Liver (tissue), 8 donors: ENCODE measurements at regions not wholly inside any gene's neighbourhood (a gene's known extent, or its start where the extent isn't known, plus 50 kb on each side); places are given as distances from the start of the nearest gene placed in this dataset.

ENCODE experiments used
- DNase-seq: peaks from one replicate; pipeline ENCODE4 v3.0.0-alpha.2; 2017; ENCODE audit warnings: low spot score
- H3K27ac ChIP-seq, 2 donors: one replicate each; pipeline ENCODE4 v1.7.0; 2013; ENCODE audit warnings: inconsistent platforms in 2 of 2, low read length in 2 of 2, control low read depth in 1 of 2, low read depth in 1 of 2, mild to moderate bottlenecking in 1 of 2
- H3K27me3 ChIP-seq, 4 donors: one replicate each; pipeline versions ENCODE4 v1.6.1 to v1.7.0; 2013; ENCODE audit warnings: low read length in 3 of 4, inconsistent platforms in 1 of 4, mild to moderate bottlenecking in 1 of 4, moderate library complexity in 1 of 4; ENCODE audit not compliant: control insufficient read depth in 4 of 4, insufficient read depth in 4 of 4
- H3K36me3 ChIP-seq, 4 donors: one replicate each; pipeline versions ENCODE4 v1.6.1 to v1.7.0; 2013; ENCODE audit warnings: low read length in 3 of 4, mild to moderate bottlenecking in 3 of 4, low read depth in 1 of 4, moderate library complexity in 1 of 4; ENCODE audit not compliant: control insufficient read depth in 4 of 4, insufficient read depth in 3 of 4
- H3K4me1 ChIP-seq, 4 donors: one replicate each; pipeline versions ENCODE4 v1.6.1 to v1.7.0; 2013; ENCODE audit warnings: low read length in 3 of 4, mild to moderate bottlenecking in 3 of 4, moderate library complexity in 1 of 4; ENCODE audit not compliant: control insufficient read depth in 4 of 4, insufficient read depth in 4 of 4
- H3K4me3 ChIP-seq, 3 donors: one replicate each; pipeline versions ENCODE4 v1.6.1 to v1.7.0; 2013; ENCODE audit warnings: low read length in 3 of 3, control low read depth in 1 of 3, low read depth in 1 of 3, mild to moderate bottlenecking in 1 of 3
- H3K9ac ChIP-seq, 2 donors: one replicate each; pipeline ENCODE4 v1.7.0; 2013; ENCODE audit warnings: low read length in 2 of 2, mild to moderate bottlenecking in 2 of 2, moderate library complexity in 2 of 2, control low read depth in 1 of 2, low read depth in 1 of 2
- H3K9me3 ChIP-seq, 4 donors: one replicate each; pipeline versions ENCODE4 v1.6.1 to v1.7.0; 2013; ENCODE audit warnings: low read length in 3 of 4; ENCODE audit not compliant: control insufficient read depth in 4 of 4
- EGR1 ChIP-seq, 2 donors: IDR thresholded peaks; 2 replicates each; pipeline ENCODE4 v1.6.1; 2016 to 2018; ENCODE audit warnings: antibody characterized with exemption in 2 of 2, low read depth in 2 of 2
- FOXA1 ChIP-seq: IDR thresholded peaks from 2 replicates; pipeline ENCODE4 v1.6.1; 2016; ENCODE audit warnings: antibody characterized with exemption
- FOXA2 ChIP-seq: IDR thresholded peaks from 2 replicates; pipeline ENCODE4 v1.6.1; 2016; ENCODE audit warnings: antibody characterized with exemption
- GABPA ChIP-seq, 2 donors: IDR thresholded peaks in 1 of 2; conservative IDR thresholded peaks in 1 of 2; 2 replicates each; pipeline ENCODE4 v1.6.1; 2016; ENCODE audit warnings: antibody characterized with exemption in 2 of 2, mild to moderate bottlenecking in 1 of 2, moderate library complexity in 1 of 2
- HNF4A ChIP-seq, 2 donors: conservative IDR thresholded peaks; 2 replicates each; pipeline ENCODE4 v1.6.1; 2016; ENCODE audit warnings: antibody characterized with exemption in 2 of 2, mild to moderate bottlenecking in 2 of 2
- HNF4G ChIP-seq: IDR thresholded peaks from 2 replicates; pipeline ENCODE4 v1.6.1; 2016; ENCODE audit warnings: antibody characterized with exemption
- JUND ChIP-seq, 2 donors: IDR thresholded peaks; 2 replicates each; pipeline ENCODE4 v1.6.1; 2016; ENCODE audit warnings: antibody characterized with exemption in 2 of 2
- NR2F2 ChIP-seq: IDR thresholded peaks from 2 replicates; pipeline ENCODE4 v1.6.1; 2016; ENCODE audit warnings: antibody characterized with exemption
- RAD21 ChIP-seq, 2 donors: IDR thresholded peaks; 2 replicates each; pipeline ENCODE4 v1.6.1; 2016; ENCODE audit warnings: antibody characterized with exemption in 2 of 2, mild to moderate bottlenecking in 2 of 2
- RXRA ChIP-seq, 2 donors: IDR thresholded peaks; 2 replicates each; pipeline ENCODE4 v1.6.1; 2017 to 2018; ENCODE audit warnings: antibody characterized with exemption in 2 of 2, mild to moderate bottlenecking in 1 of 2
- SP1 ChIP-seq: IDR thresholded peaks from 2 replicates; pipeline ENCODE4 v1.6.1; 2018; ENCODE audit warnings: antibody characterized with exemption, mild to moderate bottlenecking
- TAF1 ChIP-seq: conservative IDR thresholded peaks from 2 replicates; pipeline ENCODE4 v1.6.1; 2016; ENCODE audit warnings: antibody characterized with exemption, mild to moderate bottlenecking
- YY1 ChIP-seq: IDR thresholded peaks from 2 replicates; pipeline ENCODE4 v1.6.1; 2016; ENCODE audit warnings: antibody characterized with exemption, mild to moderate bottlenecking
- WGBS: extraction: QIAGEN DNeasy Blood & Tissue Kit; methylation state at CpG from one replicate; pipeline ENCODE4 v1.1.7; 2013; 5-methylcytosine and 5-hydroxymethylcytosine counted together
- TF ChIP-seq, protein P1 (sequence below): fragments of 150-350 bp; IDR thresholded peaks from 2 replicates; pipeline ENCODE4 v1.5.1; 2017; ENCODE audit warnings: improper control_type of control experiment, low read depth, low read length; ENCODE audit not compliant: missing input control
- TF ChIP-seq, protein P2 (sequence below): IDR thresholded peaks from 2 replicates; pipeline ENCODE4 v1.6.1; 2016; ENCODE audit warnings: antibody characterized with exemption
- TF ChIP-seq, protein P3 (sequence below): IDR thresholded peaks from 2 replicates; pipeline ENCODE4 v1.6.1; 2016; ENCODE audit warnings: antibody characterized with exemption, mild to moderate bottlenecking
- TF ChIP-seq, protein P4 (sequence below): IDR thresholded peaks from 2 replicates; pipeline ENCODE4 v1.6.1; 2016; ENCODE audit warnings: antibody characterized with exemption
- TF ChIP-seq, protein P5 (sequence below): IDR thresholded peaks from 2 replicates; pipeline ENCODE4 v1.6.1; 2016; ENCODE audit warnings: antibody characterized with exemption
- donor health status: healthy.
- donor health status: healthy.
- donor health status: healthy.
- donor health status: healthy.
- donor health status: healthy.

DNA sequence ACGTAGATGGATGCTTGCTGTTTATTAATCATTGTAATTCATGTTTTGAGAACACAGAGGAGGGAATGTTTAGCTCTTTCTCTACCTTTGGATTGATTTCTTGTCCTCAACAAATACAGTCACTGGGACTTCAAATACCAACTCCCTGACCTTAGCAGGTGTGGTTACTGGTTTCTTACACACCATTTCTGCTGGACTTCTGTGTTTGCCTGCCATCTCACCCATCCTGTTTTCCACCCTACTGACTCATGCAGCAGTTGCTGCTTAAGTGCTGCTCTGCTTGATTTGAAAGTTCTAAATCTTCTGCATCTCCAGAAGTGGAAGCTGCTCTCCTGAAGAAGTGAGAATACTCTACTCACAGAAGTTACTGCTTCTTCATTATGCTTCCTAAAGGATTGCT, 170.3 kb downstream of the ZPLD1 start:
- no peak for TF ChIP-seq SP1
- TF ChIP-seq FOXA2 = no peak
- TF ChIP-seq HNF4G = no peak
- TF ChIP-seq HNF4A (conservative IDR thresholded peaks at IDR 0.05) = no peak
- TF ChIP-seq YY1 = no peak
- no peak for TF ChIP-seq TAF1
- no peak for TF ChIP-seq FOXA1
- TF ChIP-seq, protein P1, sequence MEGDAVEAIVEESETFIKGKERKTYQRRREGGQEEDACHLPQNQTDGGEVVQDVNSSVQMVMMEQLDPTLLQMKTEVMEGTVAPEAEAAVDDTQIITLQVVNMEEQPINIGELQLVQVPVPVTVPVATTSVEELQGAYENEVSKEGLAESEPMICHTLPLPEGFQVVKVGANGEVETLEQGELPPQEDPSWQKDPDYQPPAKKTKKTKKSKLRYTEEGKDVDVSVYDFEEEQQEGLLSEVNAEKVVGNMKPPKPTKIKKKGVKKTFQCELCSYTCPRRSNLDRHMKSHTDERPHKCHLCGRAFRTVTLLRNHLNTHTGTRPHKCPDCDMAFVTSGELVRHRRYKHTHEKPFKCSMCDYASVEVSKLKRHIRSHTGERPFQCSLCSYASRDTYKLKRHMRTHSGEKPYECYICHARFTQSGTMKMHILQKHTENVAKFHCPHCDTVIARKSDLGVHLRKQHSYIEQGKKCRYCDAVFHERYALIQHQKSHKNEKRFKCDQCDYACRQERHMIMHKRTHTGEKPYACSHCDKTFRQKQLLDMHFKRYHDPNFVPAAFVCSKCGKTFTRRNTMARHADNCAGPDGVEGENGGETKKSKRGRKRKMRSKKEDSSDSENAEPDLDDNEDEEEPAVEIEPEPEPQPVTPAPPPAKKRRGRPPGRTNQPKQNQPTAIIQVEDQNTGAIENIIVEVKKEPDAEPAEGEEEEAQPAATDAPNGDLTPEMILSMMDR = no peak
- no peak for TF ChIP-seq RAD21 (IDR thresholded peaks at IDR 0.05)
- Histone ChIP-seq H3K9ac (no peak overlapping the region), H3K27me3 (no peaks in the 10 kb centered on the region), H3K36me3 (no peaks in the 10 kb centered on the region), H3K27ac (no peak overlapping the region), H3K4me1 (peaks cover 0 to 24% (median 10%) of the 10 kb centered on the region in 4 donors), H3K4me3 (no peak overlapping the region), H3K9me3 (no peaks in the 10 kb centered on the region)
- no peak for DNase-seq
- 77% methylated on average over 1 of the region's 1 CpG for whole genome bisulfite sequencing

DNA sequence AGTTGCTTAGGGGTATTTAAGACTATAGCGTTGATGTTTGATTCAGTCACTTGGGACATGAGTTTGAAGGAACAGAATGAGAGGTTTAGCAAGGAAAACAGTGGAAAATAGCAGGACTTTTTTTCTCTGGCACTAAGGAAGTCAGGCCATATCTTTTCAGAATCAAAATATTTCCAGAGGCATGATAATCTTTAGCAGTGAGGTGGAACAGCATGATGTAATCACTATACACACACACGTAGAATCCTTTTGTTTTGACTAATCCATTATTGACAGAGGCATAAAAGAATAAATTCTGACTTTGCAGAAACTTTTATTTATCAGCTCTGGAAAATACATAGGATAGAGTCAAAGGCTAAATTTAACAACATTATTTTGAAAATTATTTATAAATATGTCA, 174.1 kb downstream of the ZPLD1 start:
- no peaks in the 10 kb centered on the region for H3K27me3 ChIP-seq
- H3K9ac ChIP-seq = no peak overlapping the region
- no peak overlapping the region for H3K4me3 ChIP-seq
- 78% methylated on average over 2 of the region's 2 CpGs for WGBS
- H3K4me1 ChIP-seq = peaks cover 0 to 5% (median 0%) of the 10 kb centered on the region in 4 donors
- H3K27ac ChIP-seq = no peak overlapping the region
- no peaks in the 10 kb centered on the region for H3K36me3 ChIP-seq
- TF ChIP-seq HNF4A (conservative IDR thresholded peaks at IDR 0.05) (no peak), SP1 (no peak), RAD21 (IDR thresholded peaks at IDR 0.05) (no peak), JUND (IDR thresholded peaks at IDR 0.05) (no peak), EGR1 (IDR thresholded peaks at IDR 0.05; ENCODE audit: low read depth in 2 of 2) (no peak), GABPA (IDR thresholded peaks at IDR 0.05 in 1 of 2, conservative IDR thresholded peaks at IDR 0.05 in 1 of 2) (no peak), FOXA2 (no peak), TAF1 (no peak), FOXA1 (no peak), YY1 (no peak), HNF4G (no peak), RXRA (IDR thresholded peaks at IDR 0.05) (no peak), NR2F2 (no peak)
- TF ChIP-seq, protein P1 = no peak
- TF ChIP-seq, protein P2, sequence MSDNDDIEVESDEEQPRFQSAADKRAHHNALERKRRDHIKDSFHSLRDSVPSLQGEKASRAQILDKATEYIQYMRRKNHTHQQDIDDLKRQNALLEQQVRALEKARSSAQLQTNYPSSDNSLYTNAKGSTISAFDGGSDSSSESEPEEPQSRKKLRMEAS = no peak
- TF ChIP-seq, protein P3, sequence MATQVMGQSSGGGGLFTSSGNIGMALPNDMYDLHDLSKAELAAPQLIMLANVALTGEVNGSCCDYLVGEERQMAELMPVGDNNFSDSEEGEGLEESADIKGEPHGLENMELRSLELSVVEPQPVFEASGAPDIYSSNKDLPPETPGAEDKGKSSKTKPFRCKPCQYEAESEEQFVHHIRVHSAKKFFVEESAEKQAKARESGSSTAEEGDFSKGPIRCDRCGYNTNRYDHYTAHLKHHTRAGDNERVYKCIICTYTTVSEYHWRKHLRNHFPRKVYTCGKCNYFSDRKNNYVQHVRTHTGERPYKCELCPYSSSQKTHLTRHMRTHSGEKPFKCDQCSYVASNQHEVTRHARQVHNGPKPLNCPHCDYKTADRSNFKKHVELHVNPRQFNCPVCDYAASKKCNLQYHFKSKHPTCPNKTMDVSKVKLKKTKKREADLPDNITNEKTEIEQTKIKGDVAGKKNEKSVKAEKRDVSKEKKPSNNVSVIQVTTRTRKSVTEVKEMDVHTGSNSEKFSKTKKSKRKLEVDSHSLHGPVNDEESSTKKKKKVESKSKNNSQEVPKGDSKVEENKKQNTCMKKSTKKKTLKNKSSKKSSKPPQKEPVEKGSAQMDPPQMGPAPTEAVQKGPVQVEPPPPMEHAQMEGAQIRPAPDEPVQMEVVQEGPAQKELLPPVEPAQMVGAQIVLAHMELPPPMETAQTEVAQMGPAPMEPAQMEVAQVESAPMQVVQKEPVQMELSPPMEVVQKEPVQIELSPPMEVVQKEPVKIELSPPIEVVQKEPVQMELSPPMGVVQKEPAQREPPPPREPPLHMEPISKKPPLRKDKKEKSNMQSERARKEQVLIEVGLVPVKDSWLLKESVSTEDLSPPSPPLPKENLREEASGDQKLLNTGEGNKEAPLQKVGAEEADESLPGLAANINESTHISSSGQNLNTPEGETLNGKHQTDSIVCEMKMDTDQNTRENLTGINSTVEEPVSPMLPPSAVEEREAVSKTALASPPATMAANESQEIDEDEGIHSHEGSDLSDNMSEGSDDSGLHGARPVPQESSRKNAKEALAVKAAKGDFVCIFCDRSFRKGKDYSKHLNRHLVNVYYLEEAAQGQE = no peak
- TF ChIP-seq, protein P4, sequence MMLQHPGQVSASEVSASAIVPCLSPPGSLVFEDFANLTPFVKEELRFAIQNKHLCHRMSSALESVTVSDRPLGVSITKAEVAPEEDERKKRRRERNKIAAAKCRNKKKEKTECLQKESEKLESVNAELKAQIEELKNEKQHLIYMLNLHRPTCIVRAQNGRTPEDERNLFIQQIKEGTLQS = no peak
- TF ChIP-seq, protein P5, sequence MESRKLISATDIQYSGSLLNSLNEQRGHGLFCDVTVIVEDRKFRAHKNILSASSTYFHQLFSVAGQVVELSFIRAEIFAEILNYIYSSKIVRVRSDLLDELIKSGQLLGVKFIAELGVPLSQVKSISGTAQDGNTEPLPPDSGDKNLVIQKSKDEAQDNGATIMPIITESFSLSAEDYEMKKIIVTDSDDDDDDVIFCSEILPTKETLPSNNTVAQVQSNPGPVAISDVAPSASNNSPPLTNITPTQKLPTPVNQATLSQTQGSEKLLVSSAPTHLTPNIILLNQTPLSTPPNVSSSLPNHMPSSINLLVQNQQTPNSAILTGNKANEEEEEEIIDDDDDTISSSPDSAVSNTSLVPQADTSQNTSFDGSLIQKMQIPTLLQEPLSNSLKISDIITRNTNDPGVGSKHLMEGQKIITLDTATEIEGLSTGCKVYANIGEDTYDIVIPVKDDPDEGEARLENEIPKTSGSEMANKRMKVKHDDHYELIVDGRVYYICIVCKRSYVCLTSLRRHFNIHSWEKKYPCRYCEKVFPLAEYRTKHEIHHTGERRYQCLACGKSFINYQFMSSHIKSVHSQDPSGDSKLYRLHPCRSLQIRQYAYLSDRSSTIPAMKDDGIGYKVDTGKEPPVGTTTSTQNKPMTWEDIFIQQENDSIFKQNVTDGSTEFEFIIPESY = no peak
- no peak for DNase-seq
- H3K9me3 ChIP-seq = no peaks in the 10 kb centered on the region
